AG09309 (cell line): ENCODE measurements at regions not wholly inside any gene's neighbourhood (a gene's known extent, or its start where the extent isn't known, plus 50 kb on each side); places are given as distances from the start of the nearest gene placed in this dataset.

Experiments
- DNase-seq: peaks from one replicate; pipeline ENCODE4 v3.0.0-alpha.2; 2010; ENCODE audit warnings: low read depth
- H3K4me3 ChIP-seq: 2 replicates; pipeline ENCODE4 v1.5.1; 2011; ENCODE audit warnings: mild to moderate bottlenecking, low read depth, low read length, moderate library complexity; ENCODE audit not compliant: control insufficient read depth
- CTCF ChIP-seq: IDR thresholded peaks from 2 replicates; pipeline ENCODE4 v1.5.1; 2011; ENCODE audit warnings: mild to moderate bottlenecking, low read depth, low read length, inconsistent platforms; ENCODE audit not compliant: insufficient read depth, control insufficient read depth; ENCODE audit errors: missing control alignments

DNA sequence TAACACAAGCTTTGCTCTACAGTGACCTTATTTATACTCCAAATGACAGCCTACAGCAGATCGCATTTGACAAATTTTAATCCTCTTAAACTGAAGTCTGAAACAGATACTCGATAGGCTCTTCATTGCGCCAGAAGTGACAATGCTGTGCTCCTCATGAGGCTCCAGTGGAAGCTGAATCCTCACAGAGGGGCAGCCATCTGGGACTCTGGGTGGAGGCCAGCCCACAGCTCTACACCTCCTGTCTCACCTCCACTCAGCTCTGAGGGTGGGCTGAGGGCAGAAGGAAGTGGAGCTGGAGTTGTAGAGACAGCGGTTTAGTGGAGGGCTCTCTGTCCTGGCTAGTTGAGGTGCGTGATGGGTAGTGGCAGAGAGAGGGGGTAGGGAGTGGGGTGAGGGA is 283.3 kb upstream of the ANKRD55 start:
- H3K4me3 ChIP-seq = no peak overlapping the region
- no peak for TF ChIP-seq CTCF
- no peak for DNase-seq

DNA sequence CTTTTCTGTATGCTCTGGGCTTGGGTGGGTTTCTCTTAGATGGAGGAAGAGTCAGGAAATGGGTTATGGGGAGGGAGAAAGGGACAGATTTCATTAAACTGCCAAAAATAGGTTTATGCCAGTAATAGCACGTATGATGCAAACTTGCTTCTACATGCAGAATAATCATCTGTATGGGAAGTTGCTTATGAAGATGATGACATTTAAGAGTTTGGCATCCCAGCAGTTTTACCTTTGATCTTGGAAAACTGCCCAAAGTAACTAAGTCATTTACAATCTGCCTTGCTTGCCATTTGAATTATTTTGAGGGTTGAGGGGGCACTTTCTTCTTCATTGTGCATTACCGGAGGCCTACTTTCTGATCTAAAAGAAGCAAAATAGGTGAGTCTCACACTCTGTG is 282.9 kb upstream of the ANKRD55 start:
- no peak overlapping the region for H3K4me3 ChIP-seq
- no peak for TF ChIP-seq CTCF
- DNase-seq = no peak

DNA sequence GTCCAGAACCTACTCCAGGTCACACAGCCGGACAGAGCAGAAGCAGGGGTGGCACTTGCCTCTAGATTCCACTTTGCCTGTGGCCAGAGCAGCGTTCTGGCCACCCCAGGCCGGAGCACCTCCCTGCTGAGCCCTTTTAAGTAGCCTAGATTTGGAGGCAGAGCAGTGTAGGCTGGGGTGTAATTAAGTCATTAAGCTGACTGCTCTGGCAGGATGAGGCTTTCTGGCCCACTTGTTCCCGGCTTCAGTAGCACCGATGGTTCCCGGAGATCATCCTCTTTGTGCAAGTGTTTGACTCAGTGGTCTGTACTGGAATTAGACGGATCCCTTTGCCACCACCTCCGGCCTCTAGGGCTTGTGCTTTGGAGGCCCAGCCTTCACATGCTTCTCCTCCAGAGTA is 281.9 kb upstream of the ANKRD55 start:
- H3K4me3 ChIP-seq = no peak overlapping the region
- TF ChIP-seq CTCF = no peak
- no peak for DNase-seq

- H3K4me3 ChIP-seq = no peak overlapping the region
- TF ChIP-seq CTCF = no peak
- DNase-seq = no peak
These were observed 281.1 kb upstream of the ANKRD55 start for GRCh38 chr5:56514245-56514644.

GRCh38 chr5:56513141-56513540 is 280.0 kb upstream of the ANKRD55 start:
- DNase-seq = no peak
- no peak overlapping the region for H3K4me3 ChIP-seq
- no peak for TF ChIP-seq CTCF

- no peak overlapping the region for H3K4me3 ChIP-seq
- DNase-seq = no peak
- TF ChIP-seq CTCF = no peak
These were observed 279.3 kb upstream of the ANKRD55 start for GRCh38 chr5:56512313-56512996.
